ENCODE measurements at regions not wholly inside any gene's neighbourhood (a gene's known extent, or its start where the extent isn't known, plus 50 kb on each side); places are given as distances from the start of the nearest gene placed in this dataset.

GRCh38 chrY:21138056-21138758, 372.9 kb upstream of the RBMY1B start:
- TF ChIP-seq, protein P1, sequence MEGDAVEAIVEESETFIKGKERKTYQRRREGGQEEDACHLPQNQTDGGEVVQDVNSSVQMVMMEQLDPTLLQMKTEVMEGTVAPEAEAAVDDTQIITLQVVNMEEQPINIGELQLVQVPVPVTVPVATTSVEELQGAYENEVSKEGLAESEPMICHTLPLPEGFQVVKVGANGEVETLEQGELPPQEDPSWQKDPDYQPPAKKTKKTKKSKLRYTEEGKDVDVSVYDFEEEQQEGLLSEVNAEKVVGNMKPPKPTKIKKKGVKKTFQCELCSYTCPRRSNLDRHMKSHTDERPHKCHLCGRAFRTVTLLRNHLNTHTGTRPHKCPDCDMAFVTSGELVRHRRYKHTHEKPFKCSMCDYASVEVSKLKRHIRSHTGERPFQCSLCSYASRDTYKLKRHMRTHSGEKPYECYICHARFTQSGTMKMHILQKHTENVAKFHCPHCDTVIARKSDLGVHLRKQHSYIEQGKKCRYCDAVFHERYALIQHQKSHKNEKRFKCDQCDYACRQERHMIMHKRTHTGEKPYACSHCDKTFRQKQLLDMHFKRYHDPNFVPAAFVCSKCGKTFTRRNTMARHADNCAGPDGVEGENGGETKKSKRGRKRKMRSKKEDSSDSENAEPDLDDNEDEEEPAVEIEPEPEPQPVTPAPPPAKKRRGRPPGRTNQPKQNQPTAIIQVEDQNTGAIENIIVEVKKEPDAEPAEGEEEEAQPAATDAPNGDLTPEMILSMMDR (conservative IDR thresholded peaks at IDR 0.05; ENCODE audit: low read length) = no peak
- no peak for TF ChIP-seq EZH2phosphoT487 (IDR thresholded peaks at IDR 0.05; ENCODE audit: borderline replicate concordance, low read depth, low read length)
